ENCODE measurements at regions not wholly inside any gene's neighbourhood (a gene's known extent, or its start where the extent isn't known, plus 50 kb on each side); places are given as distances from the start of the nearest gene placed in this dataset.

DNA sequence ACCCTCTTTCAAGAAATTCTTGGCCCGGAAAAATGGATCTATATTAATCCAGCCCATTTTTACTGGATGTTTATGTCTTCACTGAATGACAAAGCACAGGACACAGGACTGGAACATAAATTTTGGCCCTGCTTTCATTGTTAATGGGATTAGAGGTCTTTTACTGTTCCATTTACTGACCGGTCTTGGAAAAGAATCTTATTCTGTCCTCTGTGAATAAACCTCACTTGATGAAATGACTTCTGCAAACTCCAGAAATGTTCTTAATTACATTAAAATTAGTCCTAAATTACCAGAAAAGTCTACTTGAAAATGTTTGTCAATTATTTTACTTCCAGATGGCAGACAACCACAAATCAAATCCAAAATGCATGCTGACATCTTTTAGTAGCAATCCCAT is 79.3 kb upstream of the SLC24A5 start:
- no peaks in the 10 kb centered on the region for H3K9me3 ChIP-seq (ENCODE audit: control insufficient read depth in 4 of 4, low read length in 3 of 4)
- DNase-seq (ENCODE audit: low spot score): no peak
- H3K4me1 ChIP-seq (ENCODE audit: control insufficient read depth in 4 of 4, insufficient read depth in 4 of 4, low read length in 3 of 4): no peaks in the 10 kb centered on the region
- no peak overlapping the region for H3K9ac ChIP-seq (ENCODE audit: low read depth in 1 of 2, low read length in 2 of 2)
- no peak for TF ChIP-seq MAX (IDR thresholded peaks at IDR 0.05)
- TF ChIP-seq FOXA1 (IDR thresholded peaks at IDR 0.05): no peak
- no peak for TF ChIP-seq TAF1 (conservative IDR thresholded peaks at IDR 0.05)
- no peak for TF ChIP-seq HNF4A (conservative IDR thresholded peaks at IDR 0.05)
- no peak overlapping the region for H3K27ac ChIP-seq (ENCODE audit: low read depth in 1 of 2, low read length in 2 of 2)
- no peaks in the 10 kb centered on the region for H3K36me3 ChIP-seq (ENCODE audit: control insufficient read depth in 4 of 4, insufficient read depth in 3 of 4, low read depth in 1 of 4, low read length in 3 of 4)
- 87% methylated on average over 2 of the region's 2 CpGs for WGBS
- peaks cover 0 to 5% (median 0%) of the 10 kb centered on the region in 4 donors for H3K27me3 ChIP-seq (ENCODE audit: control insufficient read depth in 4 of 4, insufficient read depth in 4 of 4, low read length in 3 of 4)
- H3K4me3 ChIP-seq (ENCODE audit: low read depth in 1 of 3, low read length in 3 of 3): no peak overlapping the region

- H3K9ac ChIP-seq (ENCODE audit: low read depth in 1 of 2, low read length in 2 of 2): no peak overlapping the region
- WGBS: 52% methylated on average over 5 of the region's 5 CpGs
- no peak overlapping the region for H3K27ac ChIP-seq (ENCODE audit: low read depth in 1 of 2, low read length in 2 of 2)
- peaks cover 0 to 3% (median 1%) of the 10 kb centered on the region in 4 donors for H3K27me3 ChIP-seq (ENCODE audit: control insufficient read depth in 4 of 4, insufficient read depth in 4 of 4, low read length in 3 of 4)
- no peak for DNase-seq (ENCODE audit: low spot score)
- no peaks in the 10 kb centered on the region for H3K4me1 ChIP-seq (ENCODE audit: control insufficient read depth in 4 of 4, insufficient read depth in 4 of 4, low read length in 3 of 4)
- no peaks in the 10 kb centered on the region for H3K9me3 ChIP-seq (ENCODE audit: control insufficient read depth in 4 of 4, low read length in 3 of 4)
- no peak for TF ChIP-seq FOXA1 (IDR thresholded peaks at IDR 0.05)
- no peak for TF ChIP-seq REST (IDR thresholded peaks at IDR 0.05)
- TF ChIP-seq HNF4A (conservative IDR thresholded peaks at IDR 0.05): no peak
- no peaks in the 10 kb centered on the region for H3K36me3 ChIP-seq (ENCODE audit: control insufficient read depth in 4 of 4, insufficient read depth in 3 of 4, low read depth in 1 of 4, low read length in 3 of 4)
- no peak overlapping the region for H3K4me3 ChIP-seq (ENCODE audit: low read depth in 1 of 3, low read length in 3 of 3)
These were observed 73.9 kb upstream of the SLC24A5 start for GRCh38 chr15:48046813-48047438.

- H3K9me3 ChIP-seq (ENCODE audit: control insufficient read depth in 4 of 4, low read length in 3 of 4): no peaks in the 10 kb centered on the region
- no peak overlapping the region for H3K27ac ChIP-seq (ENCODE audit: low read depth in 1 of 2, low read length in 2 of 2)
- H3K36me3 ChIP-seq (ENCODE audit: control insufficient read depth in 4 of 4, insufficient read depth in 3 of 4, low read depth in 1 of 4, low read length in 3 of 4): no peaks in the 10 kb centered on the region
- H3K4me1 ChIP-seq (ENCODE audit: control insufficient read depth in 4 of 4, insufficient read depth in 4 of 4, low read length in 3 of 4): no peaks in the 10 kb centered on the region
- no peak for TF ChIP-seq HNF4G (IDR thresholded peaks at IDR 0.05)
- no peak for TF ChIP-seq JUND (IDR thresholded peaks at IDR 0.05)
- TF ChIP-seq RXRA (IDR thresholded peaks at IDR 0.05): no peak
- TF ChIP-seq NR2F2 (IDR thresholded peaks at IDR 0.05): no peak
- TF ChIP-seq FOXA1 (IDR thresholded peaks at IDR 0.05): no peak
- TF ChIP-seq EGR1 (IDR thresholded peaks at IDR 0.05; ENCODE audit: low read depth in 2 of 2): no peak
- TF ChIP-seq ZBTB33 (IDR thresholded peaks at IDR 0.05): no peak
- no peak for TF ChIP-seq REST (IDR thresholded peaks at IDR 0.05)
- TF ChIP-seq, protein P1, sequence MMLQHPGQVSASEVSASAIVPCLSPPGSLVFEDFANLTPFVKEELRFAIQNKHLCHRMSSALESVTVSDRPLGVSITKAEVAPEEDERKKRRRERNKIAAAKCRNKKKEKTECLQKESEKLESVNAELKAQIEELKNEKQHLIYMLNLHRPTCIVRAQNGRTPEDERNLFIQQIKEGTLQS (IDR thresholded peaks at IDR 0.05): no peak
- no peak for TF ChIP-seq RAD21 (IDR thresholded peaks at IDR 0.05)
- DNase-seq (ENCODE audit: low spot score): no peak
- peaks cover 0 to 3% (median 0%) of the 10 kb centered on the region in 4 donors for H3K27me3 ChIP-seq (ENCODE audit: control insufficient read depth in 4 of 4, insufficient read depth in 4 of 4, low read length in 3 of 4)
- no peak overlapping the region for H3K4me3 ChIP-seq (ENCODE audit: low read depth in 1 of 3, low read length in 3 of 3)
- H3K9ac ChIP-seq (ENCODE audit: low read depth in 1 of 2, low read length in 2 of 2): no peak overlapping the region
These were observed 71.1 kb upstream of the SLC24A5 start for GRCh38 chr15:48049736-48050135.

All from liver (tissue), 7 donors.